GM12878 (cell line): ENCODE measurements at regions not wholly inside any gene's neighbourhood (a gene's known extent, or its start where the extent isn't known, plus 50 kb on each side); places are given as distances from the start of the nearest gene placed in this dataset.

Source experiments
- CBFB ChIP-seq: IDR thresholded peaks from 2 replicates; pipeline ENCODE4 v1.6.1; 2016; ENCODE audit warnings: antibody characterized with exemption, low read depth
- POLR2AphosphoS5 ChIP-seq: IDR thresholded peaks from 2 replicates; pipeline ENCODE4 v1.6.1; 2011; ENCODE audit warnings: mild to moderate bottlenecking, low read length, inconsistent platforms
- SIX5 ChIP-seq: IDR thresholded peaks from 2 replicates; pipeline ENCODE4 v1.6.1; 2011; ENCODE audit warnings: mild to moderate bottlenecking, low read depth, low read length, moderate library complexity; ENCODE audit not compliant: severe bottlenecking

GRCh38 chr3:35986161-35986560 is 346.8 kb downstream of the ARPP21 start:
- TF ChIP-seq CBFB: no peak
- TF ChIP-seq POLR2AphosphoS5: no peak
- no peak for TF ChIP-seq SIX5
